OCI-LY7 (cell line): ENCODE measurements at regions not wholly inside any gene's neighbourhood (a gene's known extent, or its start where the extent isn't known, plus 50 kb on each side); places are given as distances from the start of the nearest gene placed in this dataset.

Experiments used
- BruUV-seq: library from RNA; stranded (reverse); fragments of 400-500 nt; replicated peaks from 2 replicates; lab custom pipeline; 2021; lab: Mats Ljungman, UMichigan
- CTCF ChIA-PET: fragments of 300-600 bp; sonication (Branson Sonifier 250); formaldehyde crosslinking; loops from one replicate; lab custom pipeline; 2022; ENCODE audit warnings: antibody characterized with exemption; ENCODE audit not compliant: unreplicated experiment; lab: Charles Lee
- POLR2A ChIA-PET: fragments of 300-600 bp; sonication (Branson Sonifier 250); formaldehyde crosslinking; loops from one replicate; lab custom pipeline; 2022; ENCODE audit warnings: antibody characterized with exemption; lab: Charles Lee
- DNase-seq: peaks from one replicate; pipeline ENCODE4 v3.0.0-alpha.2; 2015; ENCODE audit warnings: low spot score
- H2AFZ ChIP-seq: fragments of 200-600 bp; sonication (generic), shearing (Covaris generic); 2 replicates; pipeline ENCODE4 v1.6.1; 2014; ENCODE audit warnings: mild to moderate bottlenecking, antibody characterized with exemption, low read length, moderate library complexity
- H3K27ac ChIP-seq: fragments of 200-600 bp; sonication (generic); 2 replicates; pipeline ENCODE4 v1.5.1; 2014; ENCODE audit warnings: mixed run types, low read depth, mild to moderate bottlenecking, moderate library complexity, low read length, inconsistent platforms; ENCODE audit not compliant: poor library complexity, severe bottlenecking
- H3K36me3 ChIP-seq: fragments of 200-600 bp; sonication (generic); 2 replicates; pipeline ENCODE4 v1.6.1; 2014; ENCODE audit warnings: mild to moderate bottlenecking, antibody characterized with exemption, low read length, moderate library complexity, mixed read lengths; ENCODE audit not compliant: insufficient read depth
- H3K4me1 ChIP-seq: fragments of 200-600 bp; sonication (generic); 2 replicates; pipeline ENCODE4 v1.5.1; 2014; ENCODE audit warnings: mild to moderate bottlenecking, low read length; ENCODE audit not compliant: insufficient read depth, poor library complexity, severe bottlenecking
- H3K4me2 ChIP-seq: fragments of 200-600 bp; sonication (generic); 2 replicates; pipeline ENCODE4 v1.6.1; 2014; ENCODE audit warnings: mild to moderate bottlenecking, low read length
- H3K4me3 ChIP-seq: fragments of 200-600 bp; sonication (generic); 2 replicates; pipeline ENCODE4 v1.5.1; 2014; ENCODE audit warnings: mild to moderate bottlenecking, low read depth, low read length; ENCODE audit not compliant: poor library complexity, severe bottlenecking
- H3K79me2 ChIP-seq: fragments of 200-600 bp; sonication (generic); 2 replicates; pipeline ENCODE4 v1.6.1; 2016; ENCODE audit warnings: low read depth, mild to moderate bottlenecking, low read length, moderate library complexity, mixed read lengths; ENCODE audit not compliant: insufficient read depth
- H3K9me2 ChIP-seq: fragments of 200-600 bp; sonication (generic); 2 replicates; pipeline ENCODE4 v1.6.1; 2016; ENCODE audit warnings: mild to moderate bottlenecking, low read length, mixed read lengths; ENCODE audit not compliant: insufficient read depth
- H3K9me3 ChIP-seq: fragments of 200-600 bp; sonication (generic); 2 replicates; pipeline ENCODE4 v1.6.1; 2014; ENCODE audit warnings: mild to moderate bottlenecking, mixed run types, low read length, mixed read lengths
- H4K20me1 ChIP-seq: fragments of 200-600 bp; sonication (generic); 2 replicates; pipeline ENCODE4 v1.6.1; 2014; ENCODE audit warnings: mild to moderate bottlenecking, antibody characterized with exemption, low read length, moderate library complexity, mixed read lengths; ENCODE audit not compliant: insufficient read depth
- CTCF ChIP-seq: fragments of 200-600 bp; sonication (generic); conservative IDR thresholded peaks from 2 replicates; pipeline ENCODE4 v1.5.1; 2014; ENCODE audit warnings: mild to moderate bottlenecking, antibody characterized with exemption, low read length, moderate library complexity, mixed read lengths
- EZH2phosphoT487 ChIP-seq: fragments of 200-600 bp; sonication (generic); IDR thresholded peaks from 2 replicates; pipeline ENCODE4 v1.6.1; 2018; ENCODE audit warnings: low read depth, borderline replicate concordance, mild to moderate bottlenecking, mixed run types, antibody characterized with exemption, low read length, moderate library complexity, mixed read lengths
- intact Hi-C: fragments of 100-400 bp; cut with micrococcal nuclease; formaldehyde crosslinking; loops from one replicate; pipeline ENCODE4 v1.10.0; 2022; ENCODE audit not compliant: unreplicated experiment

GRCh38 chr2:5437375-5437774 is 254.8 kb upstream of the SOX11 start:
- no peak for TF ChIP-seq CTCF
- TF ChIP-seq EZH2phosphoT487 = no peak
- ChIA-PET CTCF (no interaction called here), POLR2A (no interaction called here)
- DNase-seq = no peak
- no TSS peak for BruUV-seq
- no peak overlapping the region for H2AFZ ChIP-seq
- H3K27ac ChIP-seq = no peak overlapping the region
- H3K36me3 ChIP-seq = no peaks in the 10 kb centered on the region
- no peaks in the 10 kb centered on the region for H3K79me2 ChIP-seq
- H3K4me1 ChIP-seq = no peaks in the 10 kb centered on the region
- H3K9me3 ChIP-seq = no peaks in the 10 kb centered on the region
- intact Hi-C loops = no loop called here
- H3K4me2 ChIP-seq = no peak overlapping the region
- no peak overlapping the region for H3K4me3 ChIP-seq
- no peaks in the 10 kb centered on the region for H3K9me2 ChIP-seq
- no peaks in the 10 kb centered on the region for H4K20me1 ChIP-seq

- DNase-seq = no peak
- Histone ChIP-seq H3K79me2 (no peaks in the 10 kb centered on the region), H3K36me3 (no peaks in the 10 kb centered on the region), H3K4me2 (no peak overlapping the region), H3K27ac (no peak overlapping the region), H3K9me3 (no peaks in the 10 kb centered on the region), H4K20me1 (no peaks in the 10 kb centered on the region), H2AFZ (no peak overlapping the region), H3K4me3 (no peak overlapping the region), H3K9me2 (no peaks in the 10 kb centered on the region), H3K4me1 (no peaks in the 10 kb centered on the region)
- ChIA-PET POLR2A (no interaction called here), CTCF (no interaction called here)
- BruUV-seq = no TSS peak
- intact Hi-C loops = no loop called here
- TF ChIP-seq CTCF (no peak), EZH2phosphoT487 (no peak)
These were observed 252.0 kb upstream of the SOX11 start for GRCh38 chr2:5440174-5440573.

GRCh38 chr2:5442736-5443135 is 249.4 kb upstream of the SOX11 start:
- DNase-seq = no peak
- H3K4me3 ChIP-seq = no peak overlapping the region
- no peak overlapping the region for H3K4me2 ChIP-seq
- BruUV-seq = no TSS peak
- no peaks in the 10 kb centered on the region for H3K36me3 ChIP-seq
- no peaks in the 10 kb centered on the region for H3K9me2 ChIP-seq
- H2AFZ ChIP-seq = no peak overlapping the region
- ChIA-PET CTCF (no interaction called here), POLR2A (interaction anchor here (0.6 kb wide), 3 partner anchors 24 to 148 kb away, joined by 3 to 5 read pairs (median 3); no protein-coding TSS in a partner anchor)
- H3K4me1 ChIP-seq = no peaks in the 10 kb centered on the region
- intact Hi-C loops = no loop called here
- H3K79me2 ChIP-seq = no peaks in the 10 kb centered on the region
- H3K9me3 ChIP-seq = no peaks in the 10 kb centered on the region
- no peak overlapping the region for H3K27ac ChIP-seq
- no peak for TF ChIP-seq CTCF
- TF ChIP-seq EZH2phosphoT487 = no peak
- no peaks in the 10 kb centered on the region for H4K20me1 ChIP-seq
